K562 (cell line): ENCODE measurements at regions not wholly inside any gene's neighbourhood (a gene's known extent, or its start where the extent isn't known, plus 50 kb on each side); places are given as distances from the start of the nearest gene placed in this dataset.
A peak's percentile ranks its signal among the peaks of the same experiment; 100 is the strongest.

Source experiments
- ATAC-seq: fragments of 200-7000 bp; cut with Tn5 transposase; 3 replicates; pipeline ENCODE4 v1.9.1; 2020; ENCODE audit warnings: moderate library complexity
- BruUV-seq: library from RNA; stranded (reverse); fragments of 400-500 nt; replicated peaks from 2 replicates; lab custom pipeline; 2021; lab: Mats Ljungman, UMichigan
- CTCF ChIA-PET: fragments of 300-600 bp; formaldehyde crosslinking; extraction: SDS; loops from one replicate; lab custom pipeline; 2021; ENCODE audit warnings: low intra/inter-chr PET ratio; lab: Yijun Ruan, JAX
- POLR2A ChIA-PET: fragments of 300-600, 350-650 bp; sonication (Branson Sonifier 250); formaldehyde crosslinking; extraction: SDS; loops from one replicate; lab custom pipeline; 2021; ENCODE audit warnings: antibody characterized with exemption, inconsistent platforms; lab: Yijun Ruan, JAX
- DNase-seq, 4 experiments: peaks; one replicate each; pipeline versions ENCODE4 v3.0.0 to v3.0.0-alpha.2; 2011 to 2018; ENCODE audit warnings: low spot score in 3 of 4, mixed read lengths in 3 of 4; ENCODE audit errors: extremely low read depth in 1 of 4
- FAIRE-seq: peaks from 2 replicates; lab custom pipeline; 2011; peaks lifted over from hg19 to GRCh38; lab: Jason Lieb, UNC
- H2AFZ ChIP-seq: 2 replicates; pipeline ENCODE4 v1.6.0; 2011; ENCODE audit warnings: low read depth, low read length, control low read depth, inconsistent platforms
- H3K27ac ChIP-seq: fragments of 200-600 bp; 3 replicates; pipeline ENCODE4 v1.8.0; 2011; ENCODE audit warnings: low read depth, mild to moderate bottlenecking, control low read depth, inconsistent platforms, low read length, moderate library complexity, mixed read lengths; ENCODE audit errors: extremely low read depth
- H3K27me3 ChIP-seq, 2 experiments: fragments of 300-600 bp in 1 of 2; 2 replicates in 1 of 2; 3 replicates in 1 of 2; pipeline versions ENCODE4 v1.6.0 to v1.8.0; 2011; ENCODE audit warnings: inconsistent platforms in 2 of 2, low read length in 2 of 2, mild to moderate bottlenecking in 1 of 2, mixed read lengths in 1 of 2, moderate library complexity in 1 of 2; ENCODE audit not compliant: control insufficient read depth in 2 of 2, insufficient read depth in 2 of 2
- H3K36me3 ChIP-seq: fragments of 300-600 bp; 3 replicates; pipeline ENCODE4 v1.8.0; 2011; ENCODE audit warnings: mild to moderate bottlenecking, low read length, inconsistent platforms; ENCODE audit not compliant: control insufficient read depth, insufficient read depth
- H3K4me1 ChIP-seq, 2 experiments: fragments of 200-600 bp in 1 of 2; replicated peaks in 1 of 2; 2 replicates in 1 of 2; 3 replicates in 1 of 2; pipeline versions ENCODE4 v1.5.1 to v1.8.0; 2011; ENCODE audit warnings: inconsistent platforms in 2 of 2, low read length in 2 of 2, mild to moderate bottlenecking in 1 of 2, mixed read lengths in 1 of 2, moderate library complexity in 1 of 2; ENCODE audit not compliant: control insufficient read depth in 2 of 2, insufficient read depth in 2 of 2
- H3K4me2 ChIP-seq: 2 replicates; pipeline ENCODE4 v1.6.1; 2011; ENCODE audit warnings: low read length, control low read depth, inconsistent platforms, mixed read lengths; ENCODE audit not compliant: insufficient read depth
- H3K4me3 ChIP-seq: fragments of 200-600 bp; sonication (generic), shearing (Covaris generic); 2 replicates; pipeline ENCODE4 v1.5.1; 2016; ENCODE audit warnings: control low read depth, inconsistent platforms
- H3K79me2 ChIP-seq: fragments of 200-600 bp; 3 replicates; pipeline ENCODE4 v1.8.0; 2011; ENCODE audit warnings: low read length, inconsistent platforms; ENCODE audit not compliant: control insufficient read depth, insufficient read depth
- H3K9ac ChIP-seq, 2 experiments: 2 replicates each; pipeline versions ENCODE4 v1.6.0 to v1.6.1; 2011; ENCODE audit warnings: low read depth in 2 of 2, low read length in 2 of 2, control low read depth in 1 of 2, inconsistent platforms in 1 of 2, mild to moderate bottlenecking in 1 of 2, mixed read lengths in 1 of 2; ENCODE audit not compliant: insufficient read depth in 1 of 2
- H3K9me1 ChIP-seq: one replicate; pipeline ENCODE4 v1.6.0; 2011; ENCODE audit warnings: inconsistent platforms, mild to moderate bottlenecking, low read length, moderate library complexity; ENCODE audit not compliant: control insufficient read depth, insufficient read depth
- H3K9me3 ChIP-seq: replicated peaks from 2 replicates; pipeline ENCODE4 v1.5.1; 2011; ENCODE audit warnings: low read depth, low read length, inconsistent platforms; ENCODE audit not compliant: control insufficient read depth, insufficient read depth
- H4K20me1 ChIP-seq: replicated peaks from 2 replicates; pipeline ENCODE4 v1.6.1; 2011; ENCODE audit warnings: low read length, inconsistent platforms, mixed read lengths; ENCODE audit not compliant: control insufficient read depth, insufficient read depth
- KLF16 ChIP-seq: IDR thresholded peaks from 2 replicates; pipeline ENCODE4 v1.6.1; 2016; ENCODE audit warnings: antibody characterized with exemption
- RBM25 ChIP-seq: fragments of 200-400 bp; formaldehyde crosslinking; IDR thresholded peaks from 2 replicates; pipeline ENCODE4 v1.6.1; 2018; ENCODE audit warnings: low read length, low read depth, moderate library complexity; ENCODE audit not compliant: severe bottlenecking
- SIN3B ChIP-seq: fragments of 450-650 bp; IDR thresholded peaks from 2 replicates; pipeline ENCODE4 v1.6.1; 2017; ENCODE audit warnings: low read depth, mild to moderate bottlenecking, moderate library complexity
- WGBS: fragments of 100-300 bp; shearing (Covaris generic); methylation state at CpG from one replicate; pipeline ENCODE4 v1.1.6; 2016; ENCODE audit warnings: low coverage, mixed read lengths; ENCODE audit not compliant: insufficient coverage; ENCODE audit errors: missing lambda C conversion rate; 5-methylcytosine and 5-hydroxymethylcytosine counted together
- in situ Hi-C: fragments of 300-500 bp; cut with MboI; formaldehyde crosslinking; loops from 4 replicates; pipeline ENCODE4 v1.15.0; 2018; ENCODE audit warnings: inconsistent platforms, mixed read lengths
- intact Hi-C: fragments of 100-400 bp; cut with micrococcal nuclease; formaldehyde crosslinking; loops from 2 replicates; pipeline ENCODE4 v1.14.2; 2022

DNA sequence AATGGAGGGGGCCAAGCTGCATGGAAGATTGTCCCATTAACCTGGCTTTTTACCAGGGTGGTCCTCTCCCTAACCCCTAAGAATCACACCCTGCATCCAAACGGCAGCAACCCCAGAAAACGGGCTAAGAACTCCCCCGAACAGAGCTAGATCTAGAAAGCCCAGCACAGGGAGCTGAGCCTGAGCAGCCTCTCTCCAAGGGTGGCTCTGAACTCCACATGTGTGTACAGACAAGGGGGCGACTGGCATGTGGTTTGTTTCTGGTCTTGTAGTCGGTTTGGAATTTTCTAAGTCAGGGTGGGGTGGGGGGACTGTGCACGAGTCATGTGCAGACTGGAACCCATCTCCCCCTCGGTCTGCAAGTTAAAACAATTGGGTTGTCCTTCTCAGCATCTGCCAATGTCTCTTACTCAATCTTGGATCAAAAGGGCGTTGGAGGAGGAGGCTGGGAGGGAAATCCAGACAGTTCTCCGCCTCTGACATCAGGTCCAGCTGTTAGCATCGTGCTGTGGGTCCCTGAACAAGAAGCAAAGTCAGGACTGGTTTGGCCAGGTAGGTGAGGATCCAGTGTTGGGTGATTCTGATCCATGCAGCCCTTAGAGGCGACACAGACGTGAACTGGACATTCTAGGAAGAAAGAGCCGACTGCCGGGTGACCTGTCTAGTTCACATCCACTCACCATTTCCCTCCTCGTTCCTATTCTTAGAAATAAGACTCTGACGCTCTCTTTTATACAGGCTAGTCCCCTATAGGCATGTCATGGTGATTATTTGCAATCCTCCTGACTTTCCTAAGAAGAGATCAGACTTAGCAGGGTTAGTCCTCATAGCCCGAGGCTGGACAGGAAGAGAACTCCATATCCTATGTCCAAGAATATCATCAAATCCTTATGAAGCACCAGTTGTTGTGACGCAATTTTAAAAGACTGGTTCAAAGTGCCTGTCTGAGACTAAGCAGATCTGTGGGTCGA, 381.8 kb downstream of the SOX9 start:
- ChIA-PET POLR2A (no interaction called here), CTCF (no interaction called here)
- FAIRE-seq (no peak), DNase-seq (no peak), ATAC-seq (no peak; the same call in 2 of the 3 replicates)
- Histone ChIP-seq H3K27ac (no peak overlapping the region), H3K9me3 (no peaks in the 10 kb centered on the region), H3K9me1 (no peaks in the 10 kb centered on the region), H3K27me3 (peaks cover 2 to 7% of the 10 kb centered on the region in 2 experiments; a peak in 1 of 5 replicates), H2AFZ (no peak overlapping the region), H3K4me3 (no peak overlapping the region), H3K4me1 (no peaks in the 10 kb centered on the region), H3K4me2 (no peak overlapping the region), H3K79me2 (no peaks in the 10 kb centered on the region), H3K36me3 (no peaks in the 10 kb centered on the region), H3K9ac (no peak overlapping the region), H4K20me1 (no peaks in the 10 kb centered on the region)
- 1% methylated on average over 19 of the region's 19 CpGs for WGBS
- intact Hi-C loops, result no loop called here
- TF ChIP-seq KLF16, result no peak
- no TSS peak for BruUV-seq
- in situ Hi-C loops, result no loop called here

DNA sequence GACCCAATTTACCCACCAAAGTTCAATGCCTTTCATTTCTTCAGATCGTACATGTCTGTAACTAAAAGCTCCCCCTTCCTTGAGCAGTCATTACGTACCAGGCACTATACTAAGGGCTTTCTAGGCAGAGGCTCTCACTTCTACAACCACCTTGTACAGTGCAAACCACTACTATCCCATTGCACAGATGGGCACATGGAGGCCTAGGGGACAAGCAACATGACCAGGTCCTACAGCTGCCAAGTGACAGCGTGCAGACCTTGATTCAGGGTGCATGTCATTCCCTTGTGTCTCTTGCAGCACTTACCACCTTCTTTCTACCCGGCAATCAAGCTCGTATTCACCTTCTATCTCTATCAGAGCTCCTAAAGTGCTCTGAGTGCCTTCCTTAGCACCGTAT, 382.7 kb downstream of the SOX9 start:
- H3K4me3 ChIP-seq, result no peak overlapping the region
- H3K9me1 ChIP-seq, result no peaks in the 10 kb centered on the region
- intact Hi-C loops, result no loop called here
- H4K20me1 ChIP-seq, result no peaks in the 10 kb centered on the region
- ATAC-seq, result no peak
- in situ Hi-C loops, result no loop called here
- H2AFZ ChIP-seq, result no peak overlapping the region
- H3K27ac ChIP-seq, result no peak overlapping the region
- DNase-seq, result no peak
- ChIA-PET POLR2A (no interaction called here), CTCF (no interaction called here)
- BruUV-seq, result no TSS peak
- peaks cover 2 to 7% of the 10 kb centered on the region in 2 experiments; a peak in 1 of 5 replicates for H3K27me3 ChIP-seq
- H3K9me3 ChIP-seq, result no peaks in the 10 kb centered on the region
- H3K36me3 ChIP-seq, result no peaks in the 10 kb centered on the region
- 0% methylated on average over 6 of the region's 6 CpGs for WGBS
- no peak overlapping the region for H3K4me2 ChIP-seq
- TF ChIP-seq SIN3B, result no peak
- TF ChIP-seq RBM25, result peak; percentile 17
- H3K9ac ChIP-seq, result no peak overlapping the region
- no peaks in the 10 kb centered on the region for H3K4me1 ChIP-seq
- no peak for FAIRE-seq
- H3K79me2 ChIP-seq, result no peaks in the 10 kb centered on the region
